ENCODE measurements at regions not wholly inside any gene's neighbourhood (a gene's known extent, or its start where the extent isn't known, plus 50 kb on each side); places are given as distances from the start of the nearest gene placed in this dataset.

GRCh38 chr18:1270081-1270480 lies 365.4 kb downstream of the ADCYAP1 start:
- TF ChIP-seq ESRRA (CRISPR knock-in tag; IDR thresholded peaks at IDR 0.05; ENCODE audit: borderline replicate concordance) (no peak), OVOL2 (CRISPR knock-in tag; IDR thresholded peaks at IDR 0.05; ENCODE audit: borderline replicate concordance) (no peak)
- TF ChIP-seq, protein P1, sequence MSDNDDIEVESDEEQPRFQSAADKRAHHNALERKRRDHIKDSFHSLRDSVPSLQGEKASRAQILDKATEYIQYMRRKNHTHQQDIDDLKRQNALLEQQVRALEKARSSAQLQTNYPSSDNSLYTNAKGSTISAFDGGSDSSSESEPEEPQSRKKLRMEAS (CRISPR knock-in tag; IDR thresholded peaks at IDR 0.05) = no peak

Data from WTC11 (cell line).